H9 (cell line): ENCODE measurements at regions not wholly inside any gene's neighbourhood (a gene's known extent, or its start where the extent isn't known, plus 50 kb on each side); places are given as distances from the start of the nearest gene placed in this dataset.

Source experiments
- DNase-seq: peaks from one replicate; pipeline ENCODE4 v3.0.0-alpha.2; 2017
- H2AFZ ChIP-seq: one replicate; pipeline ENCODE4 v1.6.1; 2013; ENCODE audit warnings: mild to moderate bottlenecking, low read length, control low read depth, moderate library complexity
- H2AK5ac ChIP-seq: 2 replicates; pipeline ENCODE4 v1.6.1; 2013; ENCODE audit warnings: low read length, control low read depth, mixed read lengths; ENCODE audit not compliant: insufficient read length
- H2BK120ac ChIP-seq: one replicate; pipeline ENCODE4 v1.6.1; 2013; ENCODE audit warnings: low read depth, mild to moderate bottlenecking, low read length, control low read depth, inconsistent platforms; ENCODE audit not compliant: poor library complexity, severe bottlenecking
- H2BK12ac ChIP-seq: 2 replicates; pipeline ENCODE4 v1.6.1; 2013; ENCODE audit warnings: low read length, control low read depth, mixed read lengths, low read depth; ENCODE audit not compliant: insufficient read length
- H2BK15ac ChIP-seq: 2 replicates; pipeline ENCODE4 v1.6.1; 2013; ENCODE audit warnings: low read depth, low read length, control low read depth
- H2BK20ac ChIP-seq: one replicate; pipeline ENCODE4 v1.6.1; 2013; ENCODE audit warnings: low read depth, mild to moderate bottlenecking, low read length, control low read depth, inconsistent platforms; ENCODE audit not compliant: poor library complexity, severe bottlenecking
- H2BK5ac ChIP-seq: 2 replicates; pipeline ENCODE4 v1.6.1; 2013; ENCODE audit warnings: low read length, control low read depth, mixed read lengths; ENCODE audit not compliant: insufficient read length
- H3K14ac ChIP-seq: 2 replicates; pipeline ENCODE4 v1.6.1; 2013; ENCODE audit warnings: low read length, control low read depth; ENCODE audit not compliant: insufficient read depth
- H3K18ac ChIP-seq: 2 replicates; pipeline ENCODE4 v1.6.1; 2013; ENCODE audit warnings: low read depth, mild to moderate bottlenecking, mixed read lengths, low read length, control low read depth; ENCODE audit not compliant: insufficient read length
- H3K23ac ChIP-seq: 2 replicates; pipeline ENCODE4 v1.6.1; 2013; ENCODE audit warnings: low read length, control low read depth, mixed read lengths, low read depth; ENCODE audit not compliant: insufficient read length
- H3K23me2 ChIP-seq: 2 replicates; pipeline ENCODE4 v1.6.1; 2013; ENCODE audit warnings: low read depth, mild to moderate bottlenecking, mixed read lengths, low read length, control low read depth; ENCODE audit not compliant: insufficient read length, poor library complexity, severe bottlenecking
- H3K27ac ChIP-seq: 2 replicates; pipeline ENCODE4 v1.5.1; 2013; ENCODE audit warnings: low read length, control low read depth, mixed read lengths, low read depth; ENCODE audit not compliant: insufficient read length
- H3K27me3 ChIP-seq: 2 replicates; pipeline ENCODE4 v1.6.1; 2013; ENCODE audit warnings: low read length, control low read depth, inconsistent platforms; ENCODE audit not compliant: insufficient read depth
- H3K4ac ChIP-seq: 2 replicates; pipeline ENCODE4 v1.6.1; 2013; ENCODE audit warnings: low read depth, mild to moderate bottlenecking, control low read depth, inconsistent platforms, low read length, moderate library complexity
- H3K4me1 ChIP-seq: 2 replicates; pipeline ENCODE4 v1.6.1; 2013; ENCODE audit warnings: low read length, control low read depth, inconsistent platforms; ENCODE audit not compliant: insufficient read depth
- H3K4me2 ChIP-seq: 2 replicates; pipeline ENCODE4 v1.6.1; 2013; ENCODE audit warnings: low read length, control low read depth, mixed read lengths; ENCODE audit not compliant: insufficient read length, insufficient read depth
- H3K56ac ChIP-seq: 2 replicates; pipeline ENCODE4 v1.6.1; 2013; ENCODE audit warnings: low read depth, mild to moderate bottlenecking, mixed read lengths, low read length, control low read depth; ENCODE audit not compliant: insufficient read length
- H3K79me1 ChIP-seq: 2 replicates; pipeline ENCODE4 v1.6.1; 2013; ENCODE audit warnings: low read depth, mild to moderate bottlenecking, moderate library complexity, low read length, control low read depth, inconsistent platforms; ENCODE audit not compliant: insufficient read depth, poor library complexity, severe bottlenecking
- H3K79me2 ChIP-seq: 2 replicates; pipeline ENCODE4 v1.6.1; 2013; ENCODE audit warnings: low read length, control low read depth, inconsistent platforms; ENCODE audit not compliant: insufficient read depth
- H3K9ac ChIP-seq: 2 replicates; pipeline ENCODE4 v1.6.1; 2013; ENCODE audit warnings: low read length, control low read depth, mixed read lengths; ENCODE audit not compliant: insufficient read length; ENCODE audit errors: extremely low read depth
- H3K9me3 ChIP-seq: one replicate; pipeline ENCODE4 v1.6.1; 2013; ENCODE audit warnings: low read depth, low read length, inconsistent platforms; ENCODE audit not compliant: control insufficient read depth
- H3T11ph ChIP-seq: one replicate; pipeline ENCODE4 v1.6.1; 2013; ENCODE audit warnings: mild to moderate bottlenecking, low read length, control low read depth, inconsistent platforms
- H4K20me1 ChIP-seq: one replicate; pipeline ENCODE4 v1.6.1; 2013; ENCODE audit not compliant: control insufficient read depth, insufficient read length, insufficient read depth
- H4K5ac ChIP-seq: 2 replicates; pipeline ENCODE4 v1.6.1; 2013; ENCODE audit warnings: low read depth, mild to moderate bottlenecking, mixed read lengths, low read length, control low read depth; ENCODE audit not compliant: insufficient read length
- H4K8ac ChIP-seq: replicated peaks from 2 replicates; pipeline ENCODE4 v1.6.1; 2013; ENCODE audit warnings: low read length, control low read depth, mixed read lengths, low read depth; ENCODE audit not compliant: insufficient read length
- H4K91ac ChIP-seq: 2 replicates; pipeline ENCODE4 v1.6.1; 2013; ENCODE audit warnings: low read depth, mild to moderate bottlenecking, moderate library complexity, mixed read lengths, low read length, control low read depth; ENCODE audit not compliant: insufficient read length
- H3K27ac Mint-ChIP-seq, 3 experiments: 2 replicates in 2 of 3; 3 replicates in 1 of 3; pipeline ENCODE4 v1.8.0; 2020 to 2021; ENCODE audit warnings: mixed read lengths in 3 of 3, mild to moderate bottlenecking in 1 of 3, moderate library complexity in 1 of 3
- H3K27me3 Mint-ChIP-seq: 2 replicates; pipeline ENCODE4 v1.8.0; 2021; ENCODE audit warnings: low read depth, mild to moderate bottlenecking, moderate library complexity, mixed read lengths
- H3K36me3 Mint-ChIP-seq, 3 experiments: 2 replicates in 2 of 3; 3 replicates in 1 of 3; pipeline ENCODE4 v1.8.0; 2020 to 2021; ENCODE audit warnings: low read depth in 3 of 3, mixed read lengths in 3 of 3; ENCODE audit not compliant: insufficient read depth in 1 of 3
- H3K4me1 Mint-ChIP-seq, 2 experiments: 2 replicates each; pipeline ENCODE4 v1.8.0; 2020; ENCODE audit warnings: mixed read lengths in 2 of 2
- H3K4me3 Mint-ChIP-seq, 2 experiments: 2 replicates in 1 of 2; 3 replicates in 1 of 2; pipeline ENCODE4 v1.8.0; 2020 to 2021; ENCODE audit warnings: mild to moderate bottlenecking in 2 of 2, mixed read lengths in 2 of 2, moderate library complexity in 1 of 2
- H3K9me3 Mint-ChIP-seq, 2 experiments: 2 replicates in 1 of 2; 3 replicates in 1 of 2; pipeline ENCODE4 v1.8.0; 2020; ENCODE audit warnings: mild to moderate bottlenecking in 2 of 2, mixed read lengths in 2 of 2, moderate library complexity in 1 of 2
- CTCF ChIP-seq: fragments of 200-600 bp; sonication (generic); conservative IDR thresholded peaks from 3 replicates; pipeline ENCODE4 v1.8.0; 2021; ENCODE audit warnings: antibody characterized with exemption, mild to moderate bottlenecking
- WGBS: extraction: QIAGEN DNeasy Blood & Tissue Kit; methylation state at CpG from one replicate; pipeline ENCODE4 v1.1.7; 2013; ENCODE audit warnings: missing lambda C conversion rate, low lambda C conversion rate, mixed read lengths; ENCODE audit not compliant: insufficient read length; ENCODE audit errors: extremely low coverage; 5-methylcytosine and 5-hydroxymethylcytosine counted together

GRCh38 chr14:55754871-55755270, 174.9 kb downstream of the KTN1 start:
- Histone ChIP-seq H4K8ac (no peak overlapping the region), H3T11ph (no peak overlapping the region), H4K20me1 (no peaks in the 10 kb centered on the region), H2BK15ac (no peak overlapping the region), H3K23me2 (no peaks in the 10 kb centered on the region), H3K4me1 (peaks cover 18% of the 10 kb centered on the region; the same call in 1 of the 2 replicates), H2BK12ac (no peak overlapping the region), H3K4me2 (no peak overlapping the region), H3K14ac (no peak overlapping the region), H3K27me3 (no peaks in the 10 kb centered on the region), H3K4ac (no peak overlapping the region), H3K27ac (no peak overlapping the region), H2BK5ac (no peak overlapping the region), H4K5ac (no peak overlapping the region), H3K18ac (no peak overlapping the region), H2BK120ac (no peak overlapping the region), H2AK5ac (no peak overlapping the region), H2AFZ (no peak overlapping the region), H3K79me1 (no peaks in the 10 kb centered on the region), H4K91ac (no peak overlapping the region), H3K23ac (no peak overlapping the region), H2BK20ac (no peak overlapping the region), H3K9me3 (no peaks in the 10 kb centered on the region), H3K9ac (no peak overlapping the region), H3K56ac (no peak overlapping the region), H3K79me2 (no peaks in the 10 kb centered on the region)
- H3K36me3 Mint-ChIP-seq, result no peaks in the 10 kb centered on the region
- H3K4me3 Mint-ChIP-seq, result no peak overlapping the region
- WGBS, result no CpG with 5 or more reads among the region's 5 CpGs
- peaks cover 48 to 49% of the 10 kb centered on the region in 2 experiments for H3K4me1 Mint-ChIP-seq
- TF ChIP-seq CTCF, result no peak
- H3K9me3 Mint-ChIP-seq, result no peaks in the 10 kb centered on the region; a peak in 1 of 5 replicates
- H3K27me3 Mint-ChIP-seq, result no peaks in the 10 kb centered on the region
- no peak overlapping the region for H3K27ac Mint-ChIP-seq
- no peak for DNase-seq
